AG09309 (cell line): ENCODE measurements at regions not wholly inside any gene's neighbourhood (a gene's known extent, or its start where the extent isn't known, plus 50 kb on each side); places are given as distances from the start of the nearest gene placed in this dataset.

ENCODE experiments used
- DNase-seq: peaks from one replicate; pipeline ENCODE4 v3.0.0-alpha.2; 2010; ENCODE audit warnings: low read depth
- H3K4me3 ChIP-seq: 2 replicates; pipeline ENCODE4 v1.5.1; 2011; ENCODE audit warnings: mild to moderate bottlenecking, low read depth, low read length, moderate library complexity; ENCODE audit not compliant: control insufficient read depth
- CTCF ChIP-seq: IDR thresholded peaks from 2 replicates; pipeline ENCODE4 v1.5.1; 2011; ENCODE audit warnings: mild to moderate bottlenecking, low read depth, low read length, inconsistent platforms; ENCODE audit not compliant: insufficient read depth, control insufficient read depth; ENCODE audit errors: missing control alignments

GRCh38 chr16:86175816-86176215, 276.9 kb downstream of the IRF8 start:
- TF ChIP-seq CTCF, result no peak
- no peak for DNase-seq
- H3K4me3 ChIP-seq, result no peak overlapping the region

- no peak for TF ChIP-seq CTCF
- no peak overlapping the region for H3K4me3 ChIP-seq
- DNase-seq, result no peak
Observed at GRCh38 chr16:86176462-86176861, 277.5 kb downstream of the IRF8 start.

GRCh38 chr16:86180244-86180643, 281.3 kb downstream of the IRF8 start:
- DNase-seq, result no peak
- no peak for TF ChIP-seq CTCF
- no peak overlapping the region for H3K4me3 ChIP-seq

GRCh38 chr16:86180780-86181179, 281.8 kb downstream of the IRF8 start:
- H3K4me3 ChIP-seq, result no peak overlapping the region
- TF ChIP-seq CTCF, result no peak
- no peak for DNase-seq

- H3K4me3 ChIP-seq, result no peak overlapping the region
- no peak for DNase-seq
- no peak for TF ChIP-seq CTCF
Observed at GRCh38 chr16:86181526-86181925, 282.6 kb downstream of the IRF8 start.

GRCh38 chr16:86184185-86184584, 285.2 kb downstream of the IRF8 start:
- DNase-seq, result no peak
- no peak overlapping the region for H3K4me3 ChIP-seq
- no peak for TF ChIP-seq CTCF

- no peak for TF ChIP-seq CTCF
- no peak for DNase-seq
- H3K4me3 ChIP-seq, result no peak overlapping the region
Observed at GRCh38 chr16:86185089-86185488, 286.1 kb downstream of the IRF8 start.
